IMR-90 (cell line): ENCODE measurements at regions not wholly inside any gene's neighbourhood (a gene's known extent, or its start where the extent isn't known, plus 50 kb on each side); places are given as distances from the start of the nearest gene placed in this dataset.

Experiments
- ATAC-seq: fragments of 200-7000 bp; cut with Tn5 transposase; 2 replicates; pipeline ENCODE4 v1.9.1; 2020; ENCODE audit warnings: low read depth, mild to moderate bottlenecking, moderate library complexity
- BruUV-seq: library from RNA; stranded (reverse); fragments of 400-500 nt; replicated peaks from 2 replicates; lab custom pipeline; 2021; lab: Mats Ljungman, UMichigan
- CTCF ChIA-PET: fragments of 300-600 bp; formaldehyde crosslinking; extraction: SDS; loops from one replicate; lab custom pipeline; 2021; ENCODE audit warnings: antibody characterized with exemption; lab: Yijun Ruan, JAX
- POLR2A ChIA-PET: fragments of 300-600 bp; sonication (Branson Sonifier 250); formaldehyde crosslinking; loops from one replicate; lab custom pipeline; 2022; ENCODE audit warnings: antibody characterized with exemption; ENCODE audit not compliant: unreplicated experiment; lab: Charles Lee
- DNase-seq: peaks from one replicate; pipeline ENCODE4 v3.0.0; 2013
- H2AFZ ChIP-seq: replicated peaks from 2 replicates; pipeline ENCODE3; 2013; ENCODE audit warnings: low read length, mild to moderate bottlenecking; ENCODE audit not compliant: poor library complexity
- H2AK5ac ChIP-seq: 2 replicates; pipeline ENCODE4 v1.6.1; 2013; ENCODE audit warnings: low read depth, low read length, inconsistent platforms
- H2AK9ac ChIP-seq: replicated peaks from 2 replicates; pipeline ENCODE3; 2013; ENCODE audit warnings: mild to moderate bottlenecking, low read depth, low read length, moderate library complexity; ENCODE audit not compliant: poor library complexity
- H2BK120ac ChIP-seq: 2 replicates; pipeline ENCODE4 v1.6.1; 2013; ENCODE audit warnings: low read depth, low read length, inconsistent platforms
- H2BK15ac ChIP-seq: 3 replicates; pipeline ENCODE4 v1.6.1; 2013; ENCODE audit warnings: low read depth, low read length, inconsistent platforms
- H2BK20ac ChIP-seq: 2 replicates; pipeline ENCODE4 v1.6.1; 2013; ENCODE audit warnings: low read depth, mild to moderate bottlenecking, inconsistent platforms, low read length, moderate library complexity
- H2BK5ac ChIP-seq: 2 replicates; pipeline ENCODE4 v1.6.1; 2013; ENCODE audit warnings: mild to moderate bottlenecking, low read depth, low read length, inconsistent platforms; ENCODE audit not compliant: poor library complexity, severe bottlenecking
- H3K14ac ChIP-seq: replicated peaks from 2 replicates; pipeline ENCODE4 v1.6.1; 2013; ENCODE audit warnings: low read depth, low read length, inconsistent platforms
- H3K18ac ChIP-seq: 2 replicates; pipeline ENCODE4 v1.6.1; 2013; ENCODE audit warnings: low read depth, low read length, control low read depth
- H3K23ac ChIP-seq: 2 replicates; pipeline ENCODE4 v1.6.1; 2013; ENCODE audit warnings: low read depth, low read length, inconsistent platforms
- H3K27ac ChIP-seq: 2 replicates; pipeline ENCODE4 v1.5.1; 2013; ENCODE audit warnings: mild to moderate bottlenecking, control low read depth, low read length; ENCODE audit not compliant: insufficient read depth
- H3K27me3 ChIP-seq: 2 replicates; pipeline ENCODE4 v1.6.1; 2013; ENCODE audit warnings: low read length; ENCODE audit not compliant: control insufficient read depth, insufficient read depth
- H3K36me3 ChIP-seq: 2 replicates; pipeline ENCODE4 v1.6.1; 2013; ENCODE audit warnings: low read length, mixed read lengths; ENCODE audit not compliant: control insufficient read depth, insufficient read depth
- H3K4ac ChIP-seq: 2 replicates; pipeline ENCODE4 v1.6.1; 2013; ENCODE audit warnings: low read depth, low read length, inconsistent platforms
- H3K4me1 ChIP-seq: 2 replicates; pipeline ENCODE4 v1.6.1; 2013; ENCODE audit warnings: low read length, mixed read lengths; ENCODE audit not compliant: control insufficient read depth, insufficient read depth
- H3K4me2 ChIP-seq: 2 replicates; pipeline ENCODE4 v1.6.1; 2013; ENCODE audit warnings: low read depth, mild to moderate bottlenecking, control low read depth, low read length, moderate library complexity
- H3K4me3 ChIP-seq: 2 replicates; pipeline ENCODE4 v1.5.1; 2013; ENCODE audit warnings: low read depth, mild to moderate bottlenecking, control low read depth, low read length, moderate library complexity; ENCODE audit not compliant: insufficient read depth
- H3K56ac ChIP-seq: 2 replicates; pipeline ENCODE4 v1.6.1; 2013; ENCODE audit warnings: low read length, inconsistent platforms; ENCODE audit not compliant: insufficient read depth; ENCODE audit errors: extremely low read depth
- H3K79me1 ChIP-seq, 2 experiments: 2 replicates each; pipeline ENCODE4 v1.6.1; 2013; ENCODE audit warnings: low read length in 2 of 2, inconsistent platforms in 1 of 2, low read depth in 1 of 2
- H3K9ac ChIP-seq: 2 replicates; pipeline ENCODE4 v1.6.1; 2013; ENCODE audit warnings: low read depth, low read length, control low read depth
- H3K9me1 ChIP-seq: 2 replicates; pipeline ENCODE4 v1.6.1; 2013; ENCODE audit warnings: low read length, inconsistent platforms; ENCODE audit not compliant: insufficient read depth
- H3K9me3 ChIP-seq: 2 replicates; pipeline ENCODE4 v1.6.1; 2013; ENCODE audit warnings: low read length; ENCODE audit not compliant: control insufficient read depth, insufficient read depth
- H4K20me1 ChIP-seq: 2 replicates; pipeline ENCODE4 v1.6.1; 2013; ENCODE audit warnings: low read length, inconsistent platforms; ENCODE audit not compliant: insufficient read depth
- H4K5ac ChIP-seq: 2 replicates; pipeline ENCODE4 v1.6.1; 2013; ENCODE audit warnings: mild to moderate bottlenecking, low read depth, low read length, control low read depth
- H4K8ac ChIP-seq, 2 experiments: 2 replicates each; pipeline ENCODE4 v1.6.1; 2013; ENCODE audit warnings: low read depth in 2 of 2, low read length in 2 of 2, control low read depth in 1 of 2, inconsistent platforms in 1 of 2
- H4K91ac ChIP-seq: 2 replicates; pipeline ENCODE4 v1.6.1; 2013; ENCODE audit warnings: low read depth, low read length, inconsistent platforms; ENCODE audit not compliant: insufficient read depth
- BHLHE40 ChIP-seq: fragments of 150-350 bp; IDR thresholded peaks from 2 replicates; pipeline ENCODE4 v1.6.1; 2016; ENCODE audit warnings: mild to moderate bottlenecking, low read depth, low read length
- CHD1 ChIP-seq: IDR thresholded peaks from 2 replicates; pipeline ENCODE4 v1.6.1; 2012; ENCODE audit warnings: low read depth, low read length, improper control_type of control experiment
- CTCF ChIP-seq: conservative IDR thresholded peaks from 2 replicates; pipeline ENCODE4 v1.5.1; 2012; ENCODE audit warnings: mild to moderate bottlenecking, low read depth, low read length, improper control_type of control experiment
- ELK1 ChIP-seq: fragments of 150-350 bp; IDR thresholded peaks from 2 replicates; pipeline ENCODE4 v1.6.1; 2016; ENCODE audit warnings: low read depth, mild to moderate bottlenecking, low read length, moderate library complexity, borderline replicate concordance
- MAFK ChIP-seq: IDR thresholded peaks from 2 replicates; pipeline ENCODE4 v1.6.1; 2012; ENCODE audit warnings: low read depth, low read length, improper control_type of control experiment
- MAZ ChIP-seq: IDR thresholded peaks from 2 replicates; pipeline ENCODE4 v1.6.1; 2012; ENCODE audit warnings: low read depth, mild to moderate bottlenecking, low read length, improper control_type of control experiment, moderate library complexity, borderline replicate concordance
- MXI1 ChIP-seq: IDR thresholded peaks from 2 replicates; pipeline ENCODE4 v1.6.1; 2012; ENCODE audit warnings: low read depth, mild to moderate bottlenecking, low read length, moderate library complexity, borderline replicate concordance
- NFE2L2 ChIP-seq: fragments of 150-350 bp; IDR thresholded peaks from 2 replicates; pipeline ENCODE4 v1.6.1; 2016; ENCODE audit warnings: low read depth, mild to moderate bottlenecking, low read length
- RCOR1 ChIP-seq: IDR thresholded peaks from 2 replicates; pipeline ENCODE4 v1.6.1; 2012; ENCODE audit warnings: mild to moderate bottlenecking, low read length, improper control_type of control experiment; ENCODE audit not compliant: insufficient replicate concordance
- RFX5 ChIP-seq: IDR thresholded peaks from 2 replicates; pipeline ENCODE4 v1.8.0; 2012; ENCODE audit warnings: low read depth, mild to moderate bottlenecking, low read length, moderate library complexity
- USF2 ChIP-seq: fragments of 150-350 bp; IDR thresholded peaks from 2 replicates; pipeline ENCODE4 v1.6.1; 2017; ENCODE audit warnings: mild to moderate bottlenecking, antibody characterized with exemption, low read length, low read depth
- WGBS, 2 experiments: methylation state at CpG; one replicate each; pipeline versions ENCODE4 v1.1.5 to v1.1.7; 2013; ENCODE audit warnings: missing lambda C conversion rate in 2 of 2; ENCODE audit not compliant: insufficient read length in 1 of 2; ENCODE audit errors: extremely low coverage in 2 of 2; 5-methylcytosine and 5-hydroxymethylcytosine counted together
- dilution Hi-C: fragments of 300-500 bp; cut with HindIII; formaldehyde crosslinking; loops from one replicate; pipeline ENCODE4 v1.14.3; 2018; ENCODE audit warnings: low sequenced_read_pairs; ENCODE audit not compliant: unreplicated experiment
- in situ Hi-C: fragments of 300-500 bp; cut with MboI; formaldehyde crosslinking; loops from 3 replicates; pipeline ENCODE4 v1.14.3; 2019; ENCODE audit warnings: low sequenced_read_pairs, inconsistent platforms, mixed read lengths
- intact Hi-C: fragments of 100-400 bp; cut with micrococcal nuclease; formaldehyde crosslinking; loops from 2 replicates; pipeline ENCODE4 v1.10.0; 2022

- no peak overlapping the region for H3K14ac ChIP-seq
- H3K56ac ChIP-seq, result no peak overlapping the region
- H2AK5ac ChIP-seq, result no peak overlapping the region
- CTCF ChIA-PET, result no interaction called here
- H2BK5ac ChIP-seq, result no peak overlapping the region
- H2AFZ ChIP-seq, result no peak overlapping the region
- BruUV-seq, result no TSS peak
- H3K9me1 ChIP-seq, result no peaks in the 10 kb centered on the region; the same call in 1 of the 2 replicates
- no peak overlapping the region for H3K4me2 ChIP-seq
- ATAC-seq (no peak), DNase-seq (no peak)
- H4K91ac ChIP-seq, result no peak overlapping the region
- H4K20me1 ChIP-seq, result no peaks in the 10 kb centered on the region
- no peak overlapping the region for H3K4ac ChIP-seq
- TF ChIP-seq NFE2L2 (no peak), CHD1 (no peak), RFX5 (no peak), CTCF (no peak), USF2 (no peak), BHLHE40 (no peak), MAFK (no peak), RCOR1 (no peak), MAZ (no peak), ELK1 (no peak), MXI1 (no peak)
- no peak overlapping the region for H3K9ac ChIP-seq
- no peaks in the 10 kb centered on the region for H3K27me3 ChIP-seq
- POLR2A ChIA-PET, result no interaction called here
- no peak overlapping the region for H4K5ac ChIP-seq
- no peak overlapping the region for H3K27ac ChIP-seq
- intact Hi-C loops (no loop called here), dilution Hi-C loops (no loop called here), in situ Hi-C loops (no loop called here)
- no peaks in the 10 kb centered on the region for H3K36me3 ChIP-seq
- no peak overlapping the region for H2BK120ac ChIP-seq
- no peak overlapping the region for H2BK15ac ChIP-seq
- H3K79me1 ChIP-seq, result no peaks in the 10 kb centered on the region
- no peak overlapping the region for H3K4me3 ChIP-seq
- no peak overlapping the region for H3K18ac ChIP-seq
- H3K4me1 ChIP-seq, result peaks cover under 1% of the 10 kb centered on the region; the same call in 1 of the 2 replicates
- H4K8ac ChIP-seq, result no peak overlapping the region; a peak in 1 of 4 replicates
- H2AK9ac ChIP-seq, result no peak overlapping the region
- no peak overlapping the region for H3K23ac ChIP-seq
- no peak overlapping the region for H2BK20ac ChIP-seq
- no CpG with 5 or more reads among the region's 1 CpG for WGBS, 2 experiments
- H3K9me3 ChIP-seq, result peaks cover 2% of the 10 kb centered on the region; the same call in 1 of the 2 replicates
Measured at GRCh38 chr11:27945348-27945747, 162.6 kb downstream of the KIF18A start.
